SK-N-SH treated with all-trans-retinoic acid at 6 μM for 48 hours (cell line): ENCODE measurements at regions not wholly inside any gene's neighbourhood (a gene's known extent, or its start where the extent isn't known, plus 50 kb on each side); places are given as distances from the start of the nearest gene placed in this dataset.

ENCODE experiments used
- ARNTL ChIP-seq: fragments of 450-650 bp; formaldehyde crosslinking; IDR thresholded peaks from 2 replicates; pipeline ENCODE4 v1.5.0; 2020; ENCODE audit warnings: low read depth, mild to moderate bottlenecking, moderate library complexity, borderline replicate concordance
- CREB5 ChIP-seq: fragments of 250-450 bp; sonication (Bioruptor Pico); IDR thresholded peaks from 2 replicates; pipeline ENCODE4 v1.5.1; 2020; ENCODE audit warnings: low read depth, mild to moderate bottlenecking, moderate library complexity
- GLIS3 ChIP-seq: fragments of 250-450 bp; sonication (Bioruptor Pico); IDR thresholded peaks from 2 replicates; pipeline ENCODE4 v1.5.0; 2020; ENCODE audit warnings: mild to moderate bottlenecking, moderate library complexity
- PATZ1 ChIP-seq: fragments of 250-450 bp; sonication (Bioruptor Pico); IDR thresholded peaks from 2 replicates; pipeline ENCODE4 v1.8.0; 2020; ENCODE audit warnings: mild to moderate bottlenecking, moderate library complexity, borderline replicate concordance
- PPARA ChIP-seq: fragments of 250-450 bp; sonication (Bioruptor Pico); IDR thresholded peaks from 2 replicates; pipeline ENCODE4 v1.5.0; 2020; ENCODE audit warnings: mild to moderate bottlenecking, borderline replicate concordance
- TCF4 ChIP-seq: fragments of 250-450 bp; sonication (Bioruptor Pico); IDR thresholded peaks from 2 replicates; pipeline ENCODE4 v1.8.0; 2021; ENCODE audit warnings: mild to moderate bottlenecking, moderate library complexity, borderline replicate concordance
- ZC3H10 ChIP-seq: fragments of 250-450 bp; sonication (Bioruptor Pico); IDR thresholded peaks from 2 replicates; pipeline ENCODE4 v1.5.1; 2021; ENCODE audit warnings: mild to moderate bottlenecking, moderate library complexity
- ZFP30 ChIP-seq: fragments of 450-650 bp; formaldehyde crosslinking; IDR thresholded peaks from 2 replicates; pipeline ENCODE4 v1.5.0; 2022; ENCODE audit warnings: mild to moderate bottlenecking, moderate library complexity
- ZNF565 ChIP-seq: fragments of 450-650 bp; formaldehyde crosslinking; conservative IDR thresholded peaks from 2 replicates; pipeline ENCODE4 v1.5.0; 2020; ENCODE audit warnings: low read depth, mild to moderate bottlenecking, moderate library complexity
- ZNF8 ChIP-seq: fragments of 450-650 bp; formaldehyde crosslinking; IDR thresholded peaks from 2 replicates; pipeline ENCODE4 v1.5.0; 2020; ENCODE audit warnings: mild to moderate bottlenecking, moderate library complexity

- TF ChIP-seq ZFP30 (CRISPR knock-in tag) (no peak), GLIS3 (CRISPR knock-in tag) (no peak), ARNTL (CRISPR knock-in tag) (no peak), ZNF8 (CRISPR knock-in tag) (no peak), ZNF565 (CRISPR knock-in tag) (no peak), ZC3H10 (CRISPR knock-in tag) (no peak), PPARA (no peak), CREB5 (CRISPR knock-in tag) (no peak), TCF4 (CRISPR knock-in tag) (peak; percentile 87), PATZ1 (CRISPR knock-in tag) (no peak)
Measured at GRCh38 chr9:84121991-84122523, 141.5 kb downstream of the RMI1 start.
